GM12872 (cell line): ENCODE measurements at regions not wholly inside any gene's neighbourhood (a gene's known extent, or its start where the extent isn't known, plus 50 kb on each side); places are given as distances from the start of the nearest gene placed in this dataset.

Experiments used
- TF ChIP-seq, protein P1 (sequence below): IDR thresholded peaks from 3 replicates; pipeline ENCODE4 v1.5.1; 2011; ENCODE audit warnings: low read depth, mild to moderate bottlenecking, low read length, moderate library complexity; ENCODE audit not compliant: insufficient read depth

- TF ChIP-seq, protein P1, sequence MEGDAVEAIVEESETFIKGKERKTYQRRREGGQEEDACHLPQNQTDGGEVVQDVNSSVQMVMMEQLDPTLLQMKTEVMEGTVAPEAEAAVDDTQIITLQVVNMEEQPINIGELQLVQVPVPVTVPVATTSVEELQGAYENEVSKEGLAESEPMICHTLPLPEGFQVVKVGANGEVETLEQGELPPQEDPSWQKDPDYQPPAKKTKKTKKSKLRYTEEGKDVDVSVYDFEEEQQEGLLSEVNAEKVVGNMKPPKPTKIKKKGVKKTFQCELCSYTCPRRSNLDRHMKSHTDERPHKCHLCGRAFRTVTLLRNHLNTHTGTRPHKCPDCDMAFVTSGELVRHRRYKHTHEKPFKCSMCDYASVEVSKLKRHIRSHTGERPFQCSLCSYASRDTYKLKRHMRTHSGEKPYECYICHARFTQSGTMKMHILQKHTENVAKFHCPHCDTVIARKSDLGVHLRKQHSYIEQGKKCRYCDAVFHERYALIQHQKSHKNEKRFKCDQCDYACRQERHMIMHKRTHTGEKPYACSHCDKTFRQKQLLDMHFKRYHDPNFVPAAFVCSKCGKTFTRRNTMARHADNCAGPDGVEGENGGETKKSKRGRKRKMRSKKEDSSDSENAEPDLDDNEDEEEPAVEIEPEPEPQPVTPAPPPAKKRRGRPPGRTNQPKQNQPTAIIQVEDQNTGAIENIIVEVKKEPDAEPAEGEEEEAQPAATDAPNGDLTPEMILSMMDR, result no peak
Measured at GRCh38 chr1:69191335-69191734, 376.4 kb upstream of the LRRC7 start.

DNA sequence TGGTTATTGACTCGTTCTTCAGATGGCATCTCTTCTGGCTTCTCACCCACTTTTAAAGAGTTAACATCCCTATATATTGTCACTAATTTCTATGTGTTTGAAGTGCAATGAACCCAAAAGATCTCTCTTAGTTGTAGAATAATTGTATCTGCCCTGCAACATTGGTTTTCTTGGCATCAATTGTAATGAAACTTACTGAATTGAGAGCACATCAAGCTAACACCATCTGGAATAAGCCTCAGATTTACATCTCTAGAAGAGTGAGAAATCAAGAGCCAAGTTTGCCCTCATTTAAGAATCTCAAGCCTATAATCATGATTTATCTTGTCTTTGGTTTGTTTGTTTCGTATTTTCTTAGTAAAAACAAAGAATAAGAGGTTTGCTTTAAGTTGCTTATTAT, 372.6 kb upstream of the LRRC7 start:
- TF ChIP-seq, protein P1, result no peak

- TF ChIP-seq, protein P1, result no peak
Measured at GRCh38 chr1:69196071-69196470, 371.7 kb upstream of the LRRC7 start.

DNA sequence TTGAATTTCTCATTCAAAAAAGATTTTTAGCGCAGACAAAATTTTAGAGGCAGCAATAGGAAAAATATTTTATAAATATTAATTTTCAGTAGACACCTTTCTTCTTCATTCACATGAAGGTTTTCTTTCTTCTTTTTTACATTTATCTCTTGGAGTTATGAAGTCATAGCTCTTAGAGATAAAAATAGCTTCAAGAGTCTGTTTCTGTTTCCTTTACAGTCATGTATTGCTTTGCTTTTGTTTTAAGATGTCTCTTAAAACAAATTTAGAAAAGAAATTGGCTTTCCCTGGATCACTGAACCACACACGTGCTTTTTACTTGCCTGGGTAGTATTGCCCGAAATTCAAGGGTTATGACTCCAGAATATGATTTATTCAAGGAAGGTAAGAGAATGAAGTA, 369.9 kb upstream of the LRRC7 start:
- TF ChIP-seq, protein P1, result no peak

GRCh38 chr1:69201716-69202115, 366.0 kb upstream of the LRRC7 start:
- TF ChIP-seq, protein P1, result no peak

- TF ChIP-seq, protein P1, result no peak
Measured at GRCh38 chr1:69203166-69203565, 364.6 kb upstream of the LRRC7 start.

- TF ChIP-seq, protein P1, result no peak
Measured at GRCh38 chr1:69213644-69214043, 354.1 kb upstream of the LRRC7 start.

DNA sequence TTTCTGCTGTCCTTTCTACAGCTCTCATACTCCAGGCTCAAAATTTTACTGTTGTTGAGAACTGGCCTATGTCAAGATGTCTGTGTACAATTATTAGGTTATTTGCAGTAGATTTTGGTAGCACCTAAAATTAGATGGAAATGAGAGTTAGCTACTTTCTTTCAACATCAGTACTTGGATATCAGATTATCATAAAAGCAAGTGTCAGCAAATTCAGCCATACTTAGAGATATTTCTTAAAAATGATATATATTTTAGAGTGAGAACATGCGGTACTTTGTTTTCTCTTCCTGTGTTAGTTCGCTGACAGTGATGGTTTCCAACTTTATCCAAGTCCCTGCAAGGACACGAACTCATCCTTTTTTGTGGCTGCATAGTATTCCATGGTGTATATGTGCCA, 351.8 kb upstream of the LRRC7 start:
- TF ChIP-seq, protein P1, result no peak
